ENCODE measurements at regions not wholly inside any gene's neighbourhood (a gene's known extent, or its start where the extent isn't known, plus 50 kb on each side); places are given as distances from the start of the nearest gene placed in this dataset.

- TF ChIP-seq BHLHE40 (IDR thresholded peaks at IDR 0.05; ENCODE audit: borderline replicate concordance): no peak
- no peak for TF ChIP-seq FOXK2 (IDR thresholded peaks at IDR 0.05)
- no peak for TF ChIP-seq NFRKB (IDR thresholded peaks at IDR 0.05)
- no peak for TF ChIP-seq SUZ12 (IDR thresholded peaks at IDR 0.05)
- TF ChIP-seq PKNOX1 (IDR thresholded peaks at IDR 0.05): no peak
- no peak for TF ChIP-seq SP1 (IDR thresholded peaks at IDR 0.05)
- TF ChIP-seq ARNT (IDR thresholded peaks at IDR 0.05): no peak
- TF ChIP-seq ELF4 (IDR thresholded peaks at IDR 0.05): no peak
- no peak for TF ChIP-seq HDGF (IDR thresholded peaks at IDR 0.05; ENCODE audit: borderline replicate concordance)
Measured at GRCh38 chr3:116812949-116813348, 103.4 kb downstream of the TUSC7 start.
